Sciatic nerve (tissue), 2 donors: ENCODE measurements at regions not wholly inside any gene's neighbourhood (a gene's known extent, or its start where the extent isn't known, plus 50 kb on each side); places are given as distances from the start of the nearest gene placed in this dataset.

Experiments used
- ATAC-seq: fragments of 200-7000 bp; cut with Tn5 transposase; one replicate; pipeline ENCODE4 v1.9.1; 2020; ENCODE audit warnings: mild to moderate bottlenecking, moderate library complexity
- DNase-seq: peaks from one replicate; pipeline ENCODE4 v3.0.0-alpha.2; 2020; ENCODE audit warnings: low spot score
- intact Hi-C: fragments of 100-400 bp; cut with DNase I; formaldehyde crosslinking; loops from one replicate; pipeline ENCODE4 v1.14.2; 2022
- donor health status: DM: no; HTN: no; CAD: no.
- donor health status: DM: no; HTN: no; CAD: no.

DNA sequence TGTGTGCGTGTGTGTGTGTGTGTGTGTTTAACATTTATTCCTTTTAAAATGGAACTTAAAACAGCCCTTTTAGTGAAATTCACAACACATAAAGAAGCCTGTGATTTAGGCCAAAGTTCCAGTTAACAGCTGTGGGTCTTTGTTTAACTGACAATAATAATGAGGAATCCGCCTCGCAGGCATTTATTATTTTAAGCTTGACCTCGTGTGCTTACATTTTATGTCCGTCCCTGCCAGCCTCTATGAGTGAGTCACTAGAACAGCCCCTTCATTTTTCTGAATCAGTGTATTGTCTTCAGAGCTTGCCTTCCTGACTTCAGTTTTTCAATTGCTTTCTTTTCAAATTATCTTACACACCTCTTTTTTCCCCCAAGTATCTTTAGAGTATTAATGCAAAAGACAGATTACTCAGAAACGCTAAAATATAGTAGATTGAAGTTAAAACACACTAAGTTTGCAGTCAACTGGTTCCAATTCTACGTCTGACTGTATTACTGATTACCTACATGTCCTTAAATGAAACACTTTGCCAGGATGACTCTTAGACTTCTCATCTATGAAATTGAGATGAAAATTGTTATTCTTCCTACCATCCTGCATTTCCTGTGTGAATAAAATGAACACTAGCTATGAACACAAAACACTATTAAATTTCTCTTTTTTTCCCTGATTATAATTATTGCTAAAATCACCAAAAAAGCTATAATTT lies 319.6 kb upstream of the HS3ST1 start:
- ATAC-seq (no peak), DNase-seq (no peak)
- intact Hi-C loops, result no loop called here

DNA sequence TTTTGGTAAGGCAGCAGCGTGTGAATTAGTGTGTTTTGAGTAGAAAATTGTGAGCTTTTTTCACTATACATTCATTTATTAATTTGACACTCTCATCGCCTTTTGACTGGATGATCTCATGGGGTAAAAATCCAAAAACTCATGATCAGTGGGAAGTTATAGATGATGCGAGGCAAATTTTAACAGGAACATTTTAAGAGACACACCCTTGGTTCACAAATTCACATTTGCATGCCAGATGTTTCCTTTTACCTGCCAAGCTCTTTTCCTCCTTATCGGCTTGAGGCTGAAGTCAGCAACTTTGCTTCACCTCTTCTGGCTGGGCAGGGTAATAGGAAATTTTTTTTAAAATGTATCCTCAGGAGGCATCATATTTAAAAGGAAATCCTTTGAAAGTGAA lies 318.0 kb upstream of the HS3ST1 start:
- ATAC-seq, result no peak
- DNase-seq, result no peak
- intact Hi-C loops, result no loop called here

DNA sequence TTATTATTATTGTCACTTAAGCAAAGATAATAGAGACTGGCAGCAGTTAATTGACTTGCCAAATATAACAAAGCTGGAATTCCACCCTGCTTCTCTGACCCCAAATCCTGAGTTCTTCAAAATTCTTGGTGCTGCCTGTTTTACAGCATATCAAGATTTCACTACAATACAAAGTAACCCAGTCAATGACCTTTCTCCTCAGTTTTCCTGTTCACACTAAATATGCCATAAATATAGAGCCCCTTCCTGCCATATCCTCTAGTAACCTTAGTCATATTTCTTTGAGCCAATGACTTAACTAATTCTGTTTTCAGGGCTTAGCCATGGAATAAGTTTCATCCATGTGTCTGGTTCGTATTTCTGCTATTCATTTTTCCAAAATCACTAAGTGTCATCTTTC lies 315.3 kb upstream of the HS3ST1 start:
- DNase-seq (no peak), ATAC-seq (no peak)
- intact Hi-C loops, result no loop called here

DNA sequence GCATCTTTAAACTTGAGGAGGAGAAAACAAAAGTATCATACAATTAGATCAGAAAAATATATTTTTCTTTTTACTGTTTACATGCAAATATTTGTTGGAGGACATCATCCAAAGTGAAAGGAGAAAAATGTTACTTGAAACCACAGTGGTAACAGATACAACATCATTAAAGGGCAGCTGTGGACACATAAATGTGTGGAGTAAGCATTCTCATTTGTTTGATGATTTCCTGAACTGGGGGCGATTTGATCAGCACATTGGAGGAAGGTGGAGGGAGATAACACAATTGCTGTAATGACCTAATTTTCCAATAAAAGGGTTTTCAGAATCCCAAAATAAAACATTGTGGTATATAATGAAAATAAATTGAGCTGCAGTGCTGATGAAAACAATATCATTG lies 314.5 kb upstream of the HS3ST1 start:
- DNase-seq (no peak), ATAC-seq (no peak)
- intact Hi-C loops, result no loop called here

DNA sequence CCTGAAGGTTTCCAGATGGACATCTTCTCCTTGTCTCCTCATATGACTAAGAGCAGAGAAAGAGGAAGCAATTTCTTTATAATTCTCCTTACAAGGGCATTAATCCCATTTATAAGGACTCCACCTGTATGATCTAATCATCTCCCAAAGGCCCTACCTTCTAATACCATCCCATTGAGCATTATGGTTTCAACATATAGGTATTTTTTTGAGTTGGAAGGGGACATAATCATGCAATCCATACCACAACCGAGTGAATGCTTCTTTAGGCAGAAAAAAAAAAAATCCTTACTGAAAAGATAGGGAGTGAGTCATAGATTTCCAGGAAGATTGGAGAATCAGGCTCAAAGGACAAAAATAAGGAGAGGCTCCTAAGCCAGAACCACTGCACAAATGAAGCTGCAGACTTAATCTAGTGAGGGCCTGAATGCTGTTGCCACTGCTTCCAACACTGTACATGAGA lies 312.5 kb upstream of the HS3ST1 start:
- intact Hi-C loops, result no loop called here
- ATAC-seq, result no peak

DNA sequence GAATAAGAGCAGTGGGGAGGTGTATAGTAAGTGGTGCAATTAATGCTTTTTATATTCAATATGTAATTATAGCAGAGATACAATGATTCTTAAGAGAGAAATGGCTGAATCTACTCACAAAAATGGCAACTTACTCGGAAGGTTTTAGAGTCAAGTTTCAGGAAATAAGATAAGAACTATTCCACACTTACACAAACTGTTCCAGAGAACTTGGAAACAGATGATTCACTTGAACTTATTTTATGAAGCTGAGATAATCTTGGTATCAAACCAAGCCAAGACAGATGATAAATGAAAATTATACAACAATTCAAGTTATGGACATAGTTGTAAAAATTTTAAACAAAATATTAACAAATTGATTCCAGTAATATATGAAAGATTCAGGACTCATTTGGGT lies 311.3 kb upstream of the HS3ST1 start:
- no peak for ATAC-seq
- DNase-seq, result no peak
- intact Hi-C loops, result no loop called here

More for the DNA sequence above, 312.5 kb upstream of the HS3ST1 start:
- no peak for DNase-seq

DNA sequence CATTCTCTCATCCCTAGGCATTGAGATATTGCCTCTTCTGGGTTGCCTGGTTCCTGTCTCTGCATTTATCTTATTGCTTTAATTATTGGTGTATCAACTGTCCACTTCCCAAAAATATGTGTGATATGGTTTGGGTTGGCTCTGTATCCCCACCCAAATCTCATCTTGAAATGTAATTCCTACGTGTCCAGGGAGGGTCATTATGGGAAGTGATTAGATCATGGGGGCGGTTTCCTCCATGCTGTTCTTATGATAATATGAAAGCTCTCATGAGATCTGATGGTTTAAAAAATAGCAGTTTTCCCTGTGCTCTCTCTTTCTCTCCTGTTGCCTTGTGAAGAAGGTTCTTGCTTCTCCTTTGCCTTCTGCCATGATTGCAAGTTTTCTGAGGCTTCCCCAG lies 308.3 kb upstream of the HS3ST1 start:
- DNase-seq, result no peak
- no peak for ATAC-seq
- intact Hi-C loops, result no loop called here

DNA sequence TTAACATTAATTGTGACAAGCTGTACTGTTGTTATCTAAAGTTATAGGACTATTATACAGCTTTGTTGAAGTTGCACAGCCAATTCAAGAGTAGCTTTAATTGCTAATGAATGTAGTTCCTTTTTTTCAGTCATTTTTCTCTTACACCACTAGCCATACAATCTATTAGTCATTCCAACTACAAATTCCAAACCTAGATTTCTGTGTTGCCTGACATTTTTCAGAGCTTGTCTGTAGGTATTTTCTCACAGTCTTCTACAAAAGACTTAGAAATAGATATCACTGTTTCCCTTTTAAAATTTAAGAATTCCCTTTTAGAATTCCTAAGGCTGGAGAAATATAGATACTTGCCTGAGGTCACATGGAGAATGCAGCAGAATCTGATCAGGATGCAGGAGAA lies 307.0 kb upstream of the HS3ST1 start:
- intact Hi-C loops, result no loop called here
- ATAC-seq (no peak), DNase-seq (no peak)

DNA sequence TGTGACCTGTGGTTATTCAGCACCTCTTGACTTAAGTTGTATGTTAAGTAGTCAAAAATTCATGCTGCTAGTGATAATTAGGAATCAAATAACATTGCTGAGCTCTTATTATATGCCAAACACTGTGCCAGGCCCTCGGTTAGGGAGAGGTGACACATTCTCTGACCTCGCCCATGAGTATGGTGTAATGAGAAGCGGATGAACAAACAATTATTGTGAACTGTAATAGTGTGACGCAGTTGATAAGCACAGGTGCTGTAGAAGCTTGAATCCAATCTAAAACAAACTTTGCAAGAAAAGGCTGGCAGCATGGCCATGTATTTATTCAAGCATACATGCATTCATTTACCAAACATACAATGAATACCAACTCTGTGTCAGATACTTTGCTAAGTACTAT lies 303.5 kb upstream of the HS3ST1 start:
- ATAC-seq, result no peak
- intact Hi-C loops, result no loop called here
- no peak for DNase-seq

DNA sequence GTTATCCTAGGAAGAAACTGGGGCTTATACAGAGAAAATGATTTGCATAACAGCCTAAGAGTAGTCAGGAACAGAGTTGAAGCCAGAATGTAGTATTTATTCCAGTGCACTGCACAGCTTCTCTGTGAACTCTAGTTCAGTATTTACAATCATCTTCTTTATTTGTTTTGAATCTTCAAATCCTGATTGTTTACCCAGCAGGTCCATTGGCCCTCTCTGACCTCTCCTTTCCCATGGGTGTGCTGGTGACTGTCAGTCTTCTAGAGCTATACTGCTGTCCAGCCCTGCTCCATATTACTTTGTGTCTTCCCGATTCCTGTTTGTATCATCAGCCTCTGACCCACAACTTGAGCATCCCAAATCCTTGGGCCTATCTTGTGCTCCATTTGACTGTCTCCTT lies 301.9 kb upstream of the HS3ST1 start:
- intact Hi-C loops, result no loop called here
- DNase-seq (no peak), ATAC-seq (no peak)

DNA sequence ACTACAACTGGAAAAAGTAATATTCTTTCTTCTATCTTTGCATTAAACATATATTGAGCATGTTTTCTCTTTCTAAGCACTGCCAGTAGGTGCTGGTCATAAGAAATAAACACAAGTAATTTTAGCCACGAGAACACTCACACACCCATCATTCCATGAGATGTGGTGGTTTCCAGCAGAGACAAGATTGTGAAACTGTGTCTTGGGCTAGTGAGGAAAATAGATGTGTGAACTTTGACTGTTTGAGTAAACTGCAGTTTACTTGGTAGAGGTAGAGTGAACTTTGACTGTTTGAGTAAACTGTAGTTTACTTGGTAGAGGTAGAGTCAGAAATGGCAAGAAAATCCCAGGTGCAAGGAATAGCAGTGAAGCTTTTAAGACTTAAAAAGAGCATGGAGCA lies 300.9 kb upstream of the HS3ST1 start:
- intact Hi-C loops, result no loop called here
- DNase-seq (no peak), ATAC-seq (no peak)

DNA sequence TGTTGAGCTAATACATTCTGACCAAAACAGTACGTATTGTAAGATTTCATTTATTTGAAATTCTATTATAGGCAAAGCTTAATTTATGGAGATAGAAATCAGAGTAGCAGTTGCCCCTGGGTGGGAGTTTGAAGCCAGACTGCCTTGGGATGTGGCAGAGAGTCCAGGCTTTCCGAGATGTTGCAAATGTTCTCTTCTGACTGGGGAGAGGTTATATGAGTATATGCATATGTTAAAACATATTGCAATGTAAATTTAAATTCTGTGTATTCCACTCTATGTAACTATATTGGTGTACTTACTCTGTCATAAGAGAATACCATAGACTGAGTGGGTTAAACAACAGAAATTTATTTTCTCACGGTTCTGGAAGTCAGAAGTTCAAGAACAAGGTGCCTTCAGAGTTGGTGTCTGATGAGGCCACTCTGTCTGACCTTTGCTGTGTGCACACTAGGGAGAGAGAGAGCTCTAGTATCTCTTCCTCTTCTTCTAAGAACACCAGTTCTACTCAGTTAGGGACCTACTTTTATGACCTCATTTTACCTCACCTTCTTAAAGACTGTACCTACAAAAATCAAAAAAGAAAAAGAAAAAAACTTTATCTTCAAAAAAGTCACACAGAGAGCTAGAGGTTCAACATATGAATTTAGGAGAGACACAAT lies 299.3 kb upstream of the HS3ST1 start:
- DNase-seq, result no peak
- intact Hi-C loops, result no loop called here

DNA sequence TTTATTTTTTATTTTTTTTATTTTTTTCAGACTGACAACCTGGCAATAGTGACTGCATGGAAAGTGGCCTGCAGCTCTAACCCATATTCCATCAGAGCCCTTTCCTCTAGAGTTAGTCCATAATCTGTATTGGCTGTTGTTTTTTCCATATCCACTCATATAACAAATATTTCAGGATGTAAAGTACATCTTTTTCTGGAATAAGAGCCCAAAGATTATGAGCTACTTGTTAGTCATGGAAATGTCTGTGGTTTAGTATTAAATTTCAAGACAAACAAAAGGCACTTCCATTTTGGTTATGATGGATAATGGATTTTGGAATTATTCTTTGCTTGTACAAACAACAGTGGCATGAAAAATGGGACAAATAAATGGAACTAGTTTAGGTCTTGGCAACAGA lies 296.0 kb upstream of the HS3ST1 start:
- DNase-seq, result no peak
- intact Hi-C loops, result no loop called here
- no peak for ATAC-seq

More for the DNA sequence above, 299.3 kb upstream of the HS3ST1 start:
- ATAC-seq, result no peak

DNA sequence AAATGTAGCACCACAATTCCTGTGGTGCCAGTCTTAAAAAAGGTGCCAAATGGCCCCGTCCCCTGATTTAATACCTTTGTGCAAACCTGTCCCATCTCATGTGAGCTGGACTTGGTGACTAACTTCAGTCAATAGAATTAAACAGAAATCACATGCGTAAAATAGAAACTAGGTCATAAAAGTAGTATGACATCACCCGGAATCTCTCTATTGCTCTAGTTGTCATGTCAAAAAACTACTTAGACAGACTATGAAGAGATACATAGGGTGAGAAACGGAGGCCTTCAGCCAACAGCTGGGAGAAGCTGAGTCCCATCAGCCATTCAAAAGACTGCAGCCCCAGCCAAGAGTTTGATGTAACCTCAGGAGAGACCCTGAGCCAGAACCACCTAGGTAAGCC lies 293.5 kb upstream of the HS3ST1 start:
- DNase-seq (no peak), ATAC-seq (no peak)
- intact Hi-C loops, result no loop called here

DNA sequence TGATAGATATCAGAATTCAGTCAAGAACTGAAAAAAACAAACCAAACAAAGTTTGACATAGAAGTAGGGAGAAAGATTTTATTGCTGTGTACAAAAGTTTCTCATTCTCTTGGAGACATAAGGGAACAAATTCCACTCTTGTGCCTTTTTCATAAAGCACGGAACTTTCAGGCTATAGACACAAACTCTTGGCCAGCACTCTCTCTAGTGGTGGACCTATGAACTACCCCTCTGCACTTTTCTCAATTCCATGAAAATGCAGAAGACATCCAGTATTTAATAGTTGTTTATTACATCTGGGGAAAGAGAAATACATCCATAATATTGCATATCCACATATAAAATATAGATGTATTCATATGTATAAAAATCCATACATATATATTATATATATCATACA lies 291.6 kb upstream of the HS3ST1 start:
- intact Hi-C loops, result no loop called here
- no peak for DNase-seq
- peak; percentile 55 for ATAC-seq

DNA sequence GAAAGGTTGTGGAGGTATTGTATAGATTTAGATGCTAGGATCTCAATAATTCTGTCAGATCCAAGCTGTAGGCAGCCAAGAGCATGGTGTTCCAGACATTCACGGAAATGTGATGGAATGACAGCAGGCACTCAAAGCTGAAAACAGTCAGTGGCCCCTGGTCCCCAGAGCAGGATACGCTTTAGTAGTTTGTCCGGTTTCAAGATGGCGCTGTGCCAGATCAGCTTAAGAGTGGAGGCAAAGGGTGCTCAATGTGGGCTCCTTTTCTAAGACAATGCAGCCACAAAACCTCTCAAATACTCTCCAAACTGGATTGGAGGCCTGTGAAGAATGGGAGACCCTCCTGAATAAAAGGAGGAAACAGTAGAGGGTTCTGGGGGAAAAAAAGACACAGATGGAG lies 291.2 kb upstream of the HS3ST1 start:
- ATAC-seq (no peak), DNase-seq (no peak)
- intact Hi-C loops, result no loop called here

DNA sequence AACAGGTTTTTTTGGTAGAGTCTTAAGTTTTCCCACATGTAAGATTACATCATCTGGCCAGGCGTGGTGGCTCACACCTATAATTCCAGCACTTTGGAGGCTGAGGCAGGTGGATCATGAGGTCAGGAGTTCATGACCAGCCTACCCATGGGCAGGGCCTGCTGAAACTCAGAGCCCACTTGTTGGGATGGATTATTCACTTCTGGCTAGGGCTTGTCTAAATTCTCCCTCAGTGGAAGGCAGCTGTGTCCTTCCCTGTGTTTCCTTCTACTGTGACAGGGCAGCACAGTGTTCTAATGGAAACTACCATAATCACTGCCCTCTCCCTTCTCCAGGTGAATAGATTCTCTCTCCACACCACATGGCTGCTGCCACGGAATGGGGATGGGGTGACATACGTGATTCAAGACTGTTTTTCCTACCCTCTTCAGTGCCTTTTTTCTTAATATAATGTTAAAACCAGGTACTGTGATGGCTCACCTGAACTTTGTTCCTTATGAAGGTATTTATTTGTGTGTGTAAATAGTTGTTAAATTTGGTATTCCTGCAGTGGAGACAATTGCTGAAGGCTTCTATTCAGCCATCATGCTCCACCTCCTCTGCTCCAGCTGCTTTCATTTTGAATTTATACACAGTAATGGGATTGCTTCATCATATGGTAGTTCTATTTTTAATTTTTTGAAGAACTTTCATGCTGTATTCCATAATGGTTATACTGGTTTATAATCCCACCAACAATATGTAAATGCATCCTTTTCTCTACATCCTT lies 287.2 kb upstream of the HS3ST1 start:
- no peak for DNase-seq

DNA sequence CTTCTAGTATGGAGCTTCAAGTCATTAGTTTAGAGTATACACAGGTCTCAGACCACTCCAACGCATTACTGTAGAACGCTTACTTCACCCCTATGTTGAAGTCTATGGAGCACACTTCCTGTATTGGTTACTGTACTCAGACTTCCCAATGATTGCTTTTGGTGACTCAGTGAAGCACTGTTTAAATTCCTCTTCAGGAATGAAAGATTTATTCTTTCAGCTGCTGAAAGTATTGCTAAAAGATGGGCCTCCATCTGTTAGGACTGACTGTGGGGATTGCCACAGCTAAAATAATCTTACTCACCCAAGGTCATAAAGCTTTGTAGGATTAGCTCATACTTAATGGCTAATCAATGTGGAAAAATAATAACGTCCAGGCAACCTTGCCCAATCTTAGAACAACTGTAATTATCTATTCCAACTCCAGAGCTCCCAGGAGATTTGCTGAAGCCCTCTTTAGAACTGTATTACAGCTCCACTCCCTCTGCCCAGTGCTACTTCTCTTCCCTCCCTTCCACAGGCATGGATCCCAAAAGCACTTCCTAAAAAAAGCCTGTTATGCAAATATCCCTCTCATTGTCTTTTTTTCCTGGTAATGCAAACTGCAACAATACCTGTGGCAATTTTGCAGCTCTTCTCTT lies 281.9 kb upstream of the HS3ST1 start:
- no peak for DNase-seq
- intact Hi-C loops, result no loop called here
- ATAC-seq, result no peak

More for the DNA sequence above, 287.2 kb upstream of the HS3ST1 start:
- no peak for ATAC-seq
- intact Hi-C loops, result no loop called here

DNA sequence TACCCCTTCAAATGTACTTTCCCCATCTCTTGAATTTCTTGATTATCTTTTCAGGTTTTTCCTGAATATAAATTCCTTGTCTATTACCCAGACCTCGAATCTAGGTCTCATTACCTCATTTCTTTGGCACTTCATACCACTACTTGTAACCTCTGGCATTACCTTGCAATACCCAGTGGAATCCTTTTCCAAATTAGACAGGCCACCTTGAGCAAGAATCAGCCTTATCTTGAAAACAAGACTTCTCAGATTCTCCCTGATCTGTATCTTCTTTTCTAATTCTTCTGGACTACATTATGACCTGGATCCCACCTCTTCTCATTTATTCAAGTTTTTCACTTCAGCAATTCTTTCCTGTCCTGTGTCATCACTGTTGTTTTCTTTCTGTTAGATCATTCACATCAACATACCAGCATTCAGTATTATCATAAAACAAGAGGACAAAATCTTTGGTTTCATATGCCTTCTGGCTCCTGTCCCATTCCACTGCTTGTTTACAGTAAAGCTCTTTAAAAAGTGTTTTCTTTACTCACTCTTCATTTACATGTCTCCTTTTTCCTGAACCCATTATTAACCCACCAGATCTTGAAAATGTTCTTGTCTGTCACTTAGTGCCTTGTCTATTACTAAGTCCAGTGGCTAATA lies 275.6 kb upstream of the HS3ST1 start:
- intact Hi-C loops, result no loop called here
- no peak for DNase-seq
- no peak for ATAC-seq
